Kidney tubule cell (primary cell): ENCODE measurements at regions not wholly inside any gene's neighbourhood (a gene's known extent, or its start where the extent isn't known, plus 50 kb on each side); places are given as distances from the start of the nearest gene placed in this dataset.

ENCODE experiments used
- DNase-seq: peaks from one replicate; pipeline ENCODE4 v3.0.0-alpha.2; 2018; ENCODE audit warnings: low spot score

GRCh38 chr3:66692766-66693150 lies 191.9 kb upstream of the LRIG1 start:
- DNase-seq = no peak

- DNase-seq = peak; percentile 5
Measured at GRCh38 chr3:66693461-66694031, 192.7 kb upstream of the LRIG1 start.

DNA sequence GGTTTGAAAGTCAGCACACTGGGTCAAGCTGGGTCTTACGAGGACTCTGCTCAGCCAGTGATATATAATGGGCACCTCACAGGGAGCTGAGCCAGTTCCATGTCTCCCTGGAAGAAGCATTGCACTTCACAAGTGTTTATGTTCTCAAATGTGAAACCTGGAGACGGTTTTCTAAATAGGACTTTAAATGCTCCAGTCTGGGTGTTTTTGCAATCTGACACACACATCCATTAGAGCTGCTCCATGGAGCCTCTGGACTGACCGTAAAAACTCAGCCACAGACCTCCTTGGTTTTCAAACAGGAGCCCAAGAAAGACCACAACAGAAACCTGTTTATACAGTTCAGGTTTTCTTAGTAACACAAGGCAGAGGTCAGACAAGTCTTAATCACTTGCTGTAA lies 201.3 kb upstream of the LRIG1 start:
- DNase-seq = no peak

- no peak for DNase-seq
Measured at GRCh38 chr3:66703501-66703900, 202.7 kb upstream of the LRIG1 start.

DNA sequence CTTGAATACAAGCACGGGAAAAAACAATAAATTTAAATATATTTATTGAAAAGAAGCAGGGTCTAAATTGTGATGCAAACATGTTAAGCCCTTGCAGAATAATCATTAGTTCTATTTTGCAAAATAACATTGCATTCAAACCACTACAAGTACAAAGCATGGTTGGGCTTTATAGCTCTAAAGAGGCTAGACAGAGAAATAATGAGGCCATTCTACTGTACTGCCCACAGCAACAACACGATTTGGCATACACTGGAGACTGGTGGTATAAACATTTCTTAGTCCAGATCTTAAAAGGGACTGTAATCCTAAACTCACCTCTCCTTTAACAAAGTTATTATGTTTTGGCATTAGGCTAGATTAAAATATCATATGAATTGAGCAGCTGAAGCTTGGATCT lies 204.3 kb upstream of the LRIG1 start:
- no peak for DNase-seq

GRCh38 chr3:66706890-66707289 lies 206.1 kb upstream of the LRIG1 start:
- no peak for DNase-seq

GRCh38 chr3:66709532-66709931 lies 208.7 kb upstream of the LRIG1 start:
- no peak for DNase-seq

DNA sequence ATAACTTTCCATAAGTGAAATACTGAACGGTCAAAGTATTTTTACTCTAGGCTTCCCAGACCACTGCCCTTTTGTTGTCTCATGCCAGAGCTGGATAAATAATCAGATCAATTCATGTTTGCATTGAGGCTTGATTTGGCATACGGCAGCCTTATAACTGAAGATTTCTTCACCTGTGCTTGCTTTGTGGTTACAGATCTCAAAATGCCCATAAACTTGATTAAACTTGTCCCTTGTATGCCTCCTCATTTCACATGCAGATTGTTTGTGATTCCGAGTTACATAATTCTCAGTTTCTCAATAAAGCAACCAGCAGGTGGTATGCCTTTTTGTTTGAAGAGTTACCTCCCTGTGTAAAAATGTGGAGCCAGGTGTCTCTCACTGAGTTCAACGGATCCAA lies 211.4 kb upstream of the LRIG1 start:
- no peak for DNase-seq

DNA sequence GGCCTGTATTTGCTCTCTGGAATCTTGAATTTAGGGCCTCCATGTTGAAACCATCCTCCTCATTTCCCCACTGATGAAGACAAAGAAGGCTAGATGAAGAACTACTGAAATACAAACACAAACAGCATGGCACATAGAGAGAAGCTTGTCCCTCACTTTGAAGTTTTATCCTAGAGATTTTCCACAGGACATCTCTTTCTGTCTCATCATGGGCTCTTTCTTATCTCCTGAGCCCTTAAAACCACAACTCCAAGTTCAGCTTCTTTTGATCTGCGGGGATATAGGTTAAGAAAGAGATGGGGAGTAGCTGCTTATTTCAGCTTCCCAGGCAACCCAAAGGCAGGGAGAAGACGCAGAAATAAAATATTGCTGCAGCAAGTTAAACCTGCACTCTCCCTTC lies 213.1 kb upstream of the LRIG1 start:
- no peak for DNase-seq

GRCh38 chr3:66715806-66716205 lies 215.0 kb upstream of the LRIG1 start:
- no peak for DNase-seq

DNA sequence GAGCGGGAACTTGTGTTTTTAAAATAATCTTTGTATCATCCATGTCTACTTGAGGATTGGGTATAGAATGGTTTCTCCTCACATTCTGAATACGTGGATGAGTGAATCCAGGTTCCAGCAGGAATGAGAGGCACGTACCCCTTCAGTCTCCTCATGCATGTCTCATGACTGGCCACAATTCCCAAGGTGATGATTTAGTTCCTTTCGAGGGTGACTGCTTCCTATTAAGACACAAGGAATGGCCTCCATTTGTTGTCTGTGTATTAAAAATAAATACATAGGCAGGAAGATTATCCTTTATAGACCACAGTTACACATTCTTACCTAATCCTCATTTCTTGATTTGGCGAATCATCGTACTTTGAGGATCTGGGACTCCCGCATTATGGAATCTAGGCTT lies 217.0 kb upstream of the LRIG1 start:
- DNase-seq = peak; percentile 39

DNA sequence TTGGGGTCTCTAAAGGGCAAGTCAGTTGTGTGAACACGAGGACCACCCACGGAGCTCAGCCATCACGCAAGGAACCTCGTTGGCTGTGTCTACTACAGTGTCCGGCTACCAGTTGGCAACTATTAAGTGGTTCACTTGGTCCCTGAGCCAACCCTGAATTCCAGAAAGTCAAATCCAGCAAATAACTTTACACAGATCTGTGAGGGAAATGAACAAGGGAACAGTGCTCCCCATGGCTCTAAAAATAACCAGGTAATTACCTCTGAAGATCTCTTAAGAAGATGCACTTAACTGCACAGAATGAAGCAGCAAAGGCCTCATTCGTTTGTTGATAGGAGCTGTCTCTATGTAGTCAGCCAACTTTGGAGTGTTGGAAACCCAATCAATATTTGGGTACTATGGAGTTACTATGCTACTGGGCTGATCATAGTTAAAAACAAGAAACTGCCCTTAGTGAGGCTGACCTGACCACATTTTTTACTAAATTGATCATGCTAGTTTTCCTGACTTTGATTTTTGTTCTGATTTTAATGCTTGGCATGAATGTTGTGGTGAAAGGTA lies 219.1 kb upstream of the LRIG1 start:
- no peak for DNase-seq

DNA sequence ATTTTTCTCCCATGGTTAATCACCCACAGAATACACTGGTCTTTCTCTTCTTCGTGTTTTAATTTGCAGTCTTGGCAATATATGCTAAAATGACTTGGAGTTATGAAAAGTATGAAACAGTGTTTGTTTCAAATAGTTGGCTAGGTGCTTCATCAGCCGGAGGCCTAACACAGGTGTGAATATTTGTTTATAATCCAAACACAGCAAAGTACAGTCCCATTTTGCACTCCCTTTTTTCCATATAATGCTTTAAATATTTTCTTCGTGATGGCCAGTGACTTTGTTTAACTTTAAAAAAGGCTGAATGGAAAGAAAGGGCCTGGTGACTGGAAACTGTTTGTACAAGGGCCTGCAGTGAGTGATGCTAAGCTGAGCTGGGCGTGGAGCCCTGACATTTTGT lies 219.7 kb upstream of the LRIG1 start:
- DNase-seq = no peak

DNA sequence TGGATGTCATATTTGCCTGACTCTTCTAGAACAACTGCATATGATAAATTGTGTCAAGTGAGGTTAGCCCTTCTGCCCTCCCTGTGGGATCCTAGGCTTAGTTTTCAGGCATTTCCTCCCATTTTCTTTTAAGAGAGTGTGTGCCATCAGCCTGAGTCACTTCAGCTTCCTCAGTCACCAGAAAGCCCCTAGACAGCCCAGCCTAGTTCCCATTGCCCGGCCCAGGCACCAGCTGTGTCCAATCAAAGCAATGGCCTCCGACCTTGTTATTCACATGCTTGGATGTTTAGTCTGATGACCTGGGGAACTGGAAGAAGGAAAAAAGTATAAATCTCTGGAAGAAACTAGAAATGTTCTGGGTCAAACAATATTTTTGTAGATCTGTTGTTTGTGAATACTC lies 221.9 kb upstream of the LRIG1 start:
- DNase-seq = peak; percentile 79

- DNase-seq = peak; percentile 41
Measured at GRCh38 chr3:66723231-66723630, 222.4 kb upstream of the LRIG1 start.

GRCh38 chr3:66729687-66730393 lies 229.0 kb upstream of the LRIG1 start:
- no peak for DNase-seq

- no peak for DNase-seq
Measured at GRCh38 chr3:66738625-66739365, 238.0 kb upstream of the LRIG1 start.

DNA sequence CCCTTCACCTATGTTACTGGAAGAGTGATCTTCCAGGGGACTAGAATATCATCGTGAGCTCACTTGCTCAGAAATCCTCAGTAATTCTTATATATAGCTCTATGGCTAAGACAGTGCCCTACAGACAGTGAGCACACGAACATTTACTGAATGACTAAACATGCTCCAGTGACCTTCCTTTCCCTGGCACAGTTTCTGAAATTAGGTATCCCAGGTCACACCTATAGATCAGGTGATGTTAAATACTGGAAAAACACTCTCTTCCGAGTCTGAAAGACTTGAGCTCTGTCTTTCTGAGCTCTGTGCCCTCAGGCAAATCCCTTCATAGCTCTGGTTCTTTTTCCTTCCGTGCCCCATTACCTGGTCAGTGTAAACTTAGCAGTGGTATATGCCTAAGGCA lies 239.4 kb upstream of the LRIG1 start:
- no peak for DNase-seq

DNA sequence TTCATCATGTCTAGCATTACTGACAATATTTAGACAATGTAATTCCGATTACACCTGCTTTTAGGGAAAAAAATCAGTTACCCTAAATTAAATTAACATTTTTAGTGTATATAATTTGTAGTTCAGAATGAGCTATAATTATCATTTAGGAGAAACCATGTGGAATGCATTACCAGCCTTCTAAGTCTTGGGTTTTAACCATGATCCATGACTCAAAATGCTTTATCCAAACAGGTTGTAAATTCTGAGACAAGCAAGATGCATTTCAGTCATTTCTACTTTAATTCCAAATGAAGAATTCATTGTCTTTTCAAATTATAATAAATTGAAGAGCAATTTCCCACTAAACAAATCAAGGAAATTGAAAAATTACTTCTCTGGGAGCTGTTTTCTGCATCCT lies 243.7 kb upstream of the LRIG1 start:
- no peak for DNase-seq

DNA sequence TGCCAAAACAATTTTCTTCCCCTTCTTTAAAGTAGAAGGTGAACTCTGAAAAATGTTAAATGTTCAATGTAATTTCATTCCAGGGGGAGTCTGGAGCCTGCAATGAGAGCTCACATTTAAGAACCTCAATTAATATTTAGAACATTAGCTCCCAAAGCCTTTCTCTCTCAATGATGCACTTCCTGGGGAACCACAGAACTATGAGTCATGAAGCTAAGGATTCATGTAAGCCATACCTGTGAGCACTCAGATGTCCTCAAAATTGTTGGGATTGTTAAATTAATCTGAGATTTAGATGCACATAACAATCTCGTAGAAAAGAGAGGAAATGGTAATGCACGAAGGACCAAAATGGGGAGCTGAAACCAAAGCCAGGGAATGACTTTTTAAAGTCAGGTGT lies 244.2 kb upstream of the LRIG1 start:
- peak; percentile 23 for DNase-seq

- DNase-seq = no peak
Measured at GRCh38 chr3:66747261-66747660, 246.4 kb upstream of the LRIG1 start.

GRCh38 chr3:66747696-66748095 lies 246.9 kb upstream of the LRIG1 start:
- DNase-seq = no peak

GRCh38 chr3:66748175-66748876 lies 247.5 kb upstream of the LRIG1 start:
- DNase-seq = no peak
